ENCODE measurements at regions not wholly inside any gene's neighbourhood (a gene's known extent, or its start where the extent isn't known, plus 50 kb on each side); places are given as distances from the start of the nearest gene placed in this dataset.
"Not testable (repeated sequence)": the region's sequence is repeated elsewhere in the genome, so short reads cannot be mapped to it uniquely, and the experiment has no call there.

DNA sequence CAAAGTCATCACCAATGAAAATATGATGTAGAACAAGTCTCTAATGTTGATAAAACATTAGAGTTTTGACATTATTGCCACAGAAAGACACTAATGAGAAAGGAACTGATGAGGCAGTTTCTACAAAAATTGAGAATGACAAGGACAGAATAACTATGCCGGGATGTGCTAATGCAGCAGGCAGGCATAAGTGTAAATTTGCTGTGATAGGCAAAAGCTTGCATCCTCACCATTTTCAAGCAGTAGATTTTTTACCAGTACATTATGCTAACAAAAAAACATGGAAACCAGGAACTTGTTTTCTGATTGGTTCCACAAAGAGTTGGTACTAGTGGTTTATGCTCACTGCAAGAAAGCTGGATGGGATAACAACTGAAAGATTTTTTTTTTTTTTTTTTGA lies 715.5 kb upstream of the LRRTM4 start:
- DNase-seq = no peak
- H3K4me3 ChIP-seq = no peak overlapping the region
- WGBS, 2 donors = 93 to 98% methylated on average over 1 of the region's 1 CpG
- no peaks in the 10 kb centered on the region for H3K36me3 ChIP-seq
- H3K27ac ChIP-seq = no peak overlapping the region
- no peaks in the 10 kb centered on the region for H3K9me3 ChIP-seq
- intact Hi-C loops (cut with DNase I) = no loop called here
- no peaks in the 10 kb centered on the region for H3K4me1 ChIP-seq
- TF ChIP-seq POLR2A (IDR thresholded peaks at IDR 0.05) (no peak), EP300 (IDR thresholded peaks at IDR 0.05) (no peak), POLR2AphosphoS5 (IDR thresholded peaks at IDR 0.05) (no peak)
- TF ChIP-seq, protein P1, sequence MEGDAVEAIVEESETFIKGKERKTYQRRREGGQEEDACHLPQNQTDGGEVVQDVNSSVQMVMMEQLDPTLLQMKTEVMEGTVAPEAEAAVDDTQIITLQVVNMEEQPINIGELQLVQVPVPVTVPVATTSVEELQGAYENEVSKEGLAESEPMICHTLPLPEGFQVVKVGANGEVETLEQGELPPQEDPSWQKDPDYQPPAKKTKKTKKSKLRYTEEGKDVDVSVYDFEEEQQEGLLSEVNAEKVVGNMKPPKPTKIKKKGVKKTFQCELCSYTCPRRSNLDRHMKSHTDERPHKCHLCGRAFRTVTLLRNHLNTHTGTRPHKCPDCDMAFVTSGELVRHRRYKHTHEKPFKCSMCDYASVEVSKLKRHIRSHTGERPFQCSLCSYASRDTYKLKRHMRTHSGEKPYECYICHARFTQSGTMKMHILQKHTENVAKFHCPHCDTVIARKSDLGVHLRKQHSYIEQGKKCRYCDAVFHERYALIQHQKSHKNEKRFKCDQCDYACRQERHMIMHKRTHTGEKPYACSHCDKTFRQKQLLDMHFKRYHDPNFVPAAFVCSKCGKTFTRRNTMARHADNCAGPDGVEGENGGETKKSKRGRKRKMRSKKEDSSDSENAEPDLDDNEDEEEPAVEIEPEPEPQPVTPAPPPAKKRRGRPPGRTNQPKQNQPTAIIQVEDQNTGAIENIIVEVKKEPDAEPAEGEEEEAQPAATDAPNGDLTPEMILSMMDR (IDR thresholded peaks at IDR 0.05) = no peak
- no peaks in the 10 kb centered on the region for H3K27me3 ChIP-seq

DNA sequence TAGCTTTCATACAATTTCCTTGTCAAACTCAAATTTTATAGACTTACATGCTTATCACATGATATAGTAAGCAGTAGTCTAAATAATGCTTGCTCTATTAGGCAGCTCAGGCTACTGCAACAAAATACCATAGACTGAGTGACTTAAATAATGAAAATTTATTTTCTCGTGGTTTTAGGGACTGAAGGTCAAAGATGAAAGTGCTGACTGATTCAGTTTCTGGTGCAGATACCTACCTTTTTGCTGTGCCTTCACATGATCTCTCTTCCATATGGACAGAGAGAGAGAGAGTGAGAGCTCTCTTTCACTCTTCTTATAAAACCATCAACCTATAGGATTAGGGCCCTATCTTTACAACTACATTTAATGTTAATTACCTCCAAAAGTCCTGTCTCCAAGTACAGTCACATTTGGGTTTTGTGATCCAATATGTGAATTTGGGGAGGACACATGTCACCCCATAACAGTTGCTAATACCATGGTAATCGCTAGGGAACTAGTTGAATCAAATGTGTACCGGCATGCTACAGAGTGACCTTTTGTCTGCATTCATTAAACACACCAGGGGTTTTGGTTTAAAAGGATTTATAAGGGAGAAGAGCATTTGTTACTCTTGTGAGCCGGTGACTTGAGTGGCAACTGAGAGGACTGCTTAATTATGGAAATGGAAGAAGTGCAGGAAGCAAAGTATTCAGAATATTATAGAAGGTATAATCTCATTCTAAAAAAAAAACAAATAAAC lies 723.4 kb upstream of the LRRTM4 start:
- Histone ChIP-seq H3K27me3 (no peaks in the 10 kb centered on the region), H3K36me3 (no peaks in the 10 kb centered on the region), H3K9me3 (no peaks in the 10 kb centered on the region), H3K4me3 (no peak overlapping the region), H3K4me1 (no peaks in the 10 kb centered on the region), H3K27ac (no peak overlapping the region)
- WGBS, 2 donors = 67 to 68% methylated on average over 4 of the region's 4 CpGs
- intact Hi-C loops (cut with DNase I) = no loop called here
- TF ChIP-seq EP300 (IDR thresholded peaks at IDR 0.05) (no peak), POLR2A (IDR thresholded peaks at IDR 0.05) (no peak), POLR2AphosphoS5 (IDR thresholded peaks at IDR 0.05) (no peak)
- TF ChIP-seq, protein P1 (IDR thresholded peaks at IDR 0.05) = no peak
- DNase-seq = no peak

DNA sequence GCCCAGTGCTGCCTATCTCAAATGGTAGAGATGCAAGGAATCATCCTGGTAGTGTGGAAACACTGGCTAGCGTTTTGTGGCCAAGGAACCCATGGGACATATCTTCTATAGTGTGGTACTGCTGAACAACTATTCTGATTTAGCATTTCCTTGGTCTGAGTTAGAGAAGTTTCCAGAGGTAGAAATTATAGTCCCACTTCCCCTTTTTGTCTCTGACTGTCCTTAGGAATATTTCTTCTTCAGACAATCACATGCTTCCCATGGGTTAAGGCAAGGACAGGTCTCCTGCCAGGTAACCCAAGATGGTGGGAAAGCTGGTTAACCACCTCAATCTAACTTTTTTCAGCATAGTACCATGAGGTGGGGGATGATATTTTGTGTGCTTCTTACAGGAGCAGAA lies 729.5 kb upstream of the LRRTM4 start:
- Histone ChIP-seq H3K9me3 (no peaks in the 10 kb centered on the region), H3K27me3 (no peaks in the 10 kb centered on the region), H3K4me3 (no peak overlapping the region), H3K36me3 (no peaks in the 10 kb centered on the region), H3K27ac (no peak overlapping the region), H3K4me1 (no peaks in the 10 kb centered on the region)
- 69 to 83% methylated on average over 1 of the region's 1 CpG for WGBS, 2 donors
- intact Hi-C loops (cut with DNase I) = no loop called here
- DNase-seq = no peak
- TF ChIP-seq POLR2A (IDR thresholded peaks at IDR 0.05) (no peak), POLR2AphosphoS5 (IDR thresholded peaks at IDR 0.05) (no peak), EP300 (IDR thresholded peaks at IDR 0.05) (no peak)
- TF ChIP-seq, protein P1 (IDR thresholded peaks at IDR 0.05) = no peak

DNA sequence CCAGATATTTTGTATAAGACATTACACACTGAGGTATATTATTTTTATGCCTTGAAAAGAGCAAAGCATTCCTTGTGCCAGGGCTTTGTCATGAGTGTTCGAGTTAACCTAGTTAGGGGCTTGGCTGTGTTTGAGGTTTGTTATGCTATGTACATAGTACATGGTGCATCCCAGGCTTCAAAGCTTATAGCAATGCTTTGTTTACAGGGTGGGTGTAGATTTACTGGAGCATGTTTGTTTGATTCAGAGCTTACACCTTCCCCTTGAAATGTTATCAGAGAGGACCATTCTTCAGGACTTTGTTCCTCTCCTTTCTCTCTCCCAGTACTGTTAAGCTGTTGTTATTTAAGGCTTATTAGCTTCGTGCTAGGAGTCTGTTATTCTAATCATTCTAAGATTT lies 738.7 kb upstream of the LRRTM4 start:
- TF ChIP-seq POLR2AphosphoS5 (IDR thresholded peaks at IDR 0.05) = no peak
- TF ChIP-seq EP300 (IDR thresholded peaks at IDR 0.05) = no peak
- TF ChIP-seq, protein P1 (IDR thresholded peaks at IDR 0.05) = no peak
- no peak for TF ChIP-seq POLR2A (IDR thresholded peaks at IDR 0.05)
- intact Hi-C loops (cut with DNase I) = no loop called here
- 15 to 46% methylated on average over 2 of the region's 2 CpGs for WGBS, 2 donors

DNA sequence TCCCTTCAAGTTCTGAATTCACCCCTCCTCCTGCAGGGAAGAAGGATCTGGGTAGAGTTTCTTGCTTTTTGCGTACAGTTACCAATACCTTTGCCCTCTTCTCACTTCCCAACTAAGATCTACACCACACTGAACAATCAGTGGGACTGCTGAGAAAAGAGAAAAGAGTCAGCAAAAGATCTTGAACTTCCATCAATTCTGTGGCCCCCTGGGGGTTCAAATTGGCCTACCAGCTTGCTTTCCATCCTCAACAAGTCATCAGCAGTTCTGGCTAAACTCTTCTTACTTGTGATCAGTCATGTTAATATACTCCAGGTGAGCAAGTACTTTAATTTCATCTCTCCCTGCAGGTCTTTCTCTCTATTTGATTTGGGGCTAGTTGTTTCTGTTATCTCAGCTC lies 739.3 kb upstream of the LRRTM4 start:
- intact Hi-C loops (cut with DNase I) = no loop called here
- Histone ChIP-seq H3K9me3 (no peaks in the 10 kb centered on the region), H3K4me3 (no peak overlapping the region), H3K4me1 (no peaks in the 10 kb centered on the region), H3K27ac (no peak overlapping the region), H3K36me3 (no peaks in the 10 kb centered on the region), H3K27me3 (no peaks in the 10 kb centered on the region)
- no peak for DNase-seq
- 80 to 83% methylated on average over 1 of the region's 1 CpG for WGBS, 2 donors
- no peak for TF ChIP-seq POLR2A (IDR thresholded peaks at IDR 0.05)
- TF ChIP-seq EP300 (IDR thresholded peaks at IDR 0.05) = no peak
- no peak for TF ChIP-seq POLR2AphosphoS5 (IDR thresholded peaks at IDR 0.05)
- TF ChIP-seq, protein P1 (IDR thresholded peaks at IDR 0.05) = no peak

More for the DNA sequence above, 738.7 kb upstream of the LRRTM4 start:
- Histone ChIP-seq H3K4me1 (no peaks in the 10 kb centered on the region), H3K27me3 (no peaks in the 10 kb centered on the region), H3K27ac (no peak overlapping the region), H3K9me3 (no peaks in the 10 kb centered on the region), H3K36me3 (no peaks in the 10 kb centered on the region), H3K4me3 (no peak overlapping the region)
- DNase-seq = no peak

DNA sequence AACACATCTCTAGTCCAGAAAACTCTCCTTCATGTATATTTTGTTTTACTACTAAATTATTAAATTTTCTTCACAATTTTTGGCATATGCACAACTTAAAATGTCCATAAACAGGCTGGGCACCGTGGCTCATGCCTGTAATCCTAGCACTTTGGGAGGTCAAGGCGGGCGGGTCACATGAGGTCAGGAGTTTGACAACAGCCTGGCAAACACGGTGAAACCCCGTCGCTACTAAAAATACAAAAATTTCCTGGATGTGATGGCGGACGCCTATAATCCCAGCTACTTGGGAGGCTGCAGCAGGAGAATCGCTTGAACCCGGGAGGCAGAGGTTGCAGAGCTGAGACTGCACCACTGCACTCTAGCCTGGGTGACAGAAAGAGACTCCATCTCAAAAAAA lies 739.9 kb upstream of the LRRTM4 start:
- H3K36me3 ChIP-seq = not testable (repeated sequence)
- WGBS, 2 donors = 57 to 73% methylated on average over 10 of the region's 10 CpGs

More for the DNA sequence above, 739.9 kb upstream of the LRRTM4 start:
- DNase-seq; intact Hi-C loops (cut with DNase I); H3K27me3 ChIP-seq; H3K4me1 ChIP-seq; H3K9me3 ChIP-seq; H3K27ac ChIP-seq; H3K4me3 ChIP-seq: not testable (repeated sequence)

Measured in sigmoid colon (tissue), 6 donors.